NCI-H2196 treated with DMSO at 0.1 percent for 48 hours (cell line): ENCODE measurements at regions not wholly inside any gene's neighbourhood (a gene's known extent, or its start where the extent isn't known, plus 50 kb on each side); places are given as distances from the start of the nearest gene placed in this dataset.
"Not testable (repeated sequence)": the region's sequence is repeated elsewhere in the genome, so short reads cannot be mapped to it uniquely, and the experiment has no call there.

Source experiments
- DNase-seq: peaks from one replicate; lab custom pipeline; 2025; ENCODE audit not compliant: unreplicated experiment; lab: John Stamatoyannopoulos, UW

DNA sequence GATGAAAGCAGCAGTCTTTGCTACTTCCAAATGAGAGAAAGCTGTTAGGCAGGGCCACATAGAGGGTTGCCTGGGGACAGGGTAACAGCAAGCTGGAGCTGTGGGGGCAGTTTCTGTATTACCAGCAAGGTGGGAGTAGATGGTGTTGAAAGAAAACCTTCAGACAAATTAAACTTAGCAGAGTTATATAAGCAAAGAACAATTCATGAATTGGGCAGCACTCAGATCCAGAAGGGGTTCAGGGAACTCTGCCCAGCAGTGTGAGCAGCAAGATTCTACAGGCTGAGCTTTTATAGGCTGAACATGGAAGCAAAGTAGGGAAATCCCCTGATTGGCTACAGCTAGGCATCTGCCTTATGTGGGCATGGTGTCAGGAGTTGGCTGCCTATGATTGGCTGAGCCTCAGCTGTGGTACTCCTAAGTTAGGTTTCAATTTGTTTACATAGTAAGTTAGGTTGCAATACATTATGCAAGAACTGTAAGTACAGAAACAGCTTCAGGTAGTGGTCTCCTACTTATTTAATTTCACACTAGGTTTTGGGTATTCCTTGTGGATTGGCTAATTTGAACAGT is 64.1 kb upstream of the TMPRSS2 start:
- DNase-seq, result no peak

DNA sequence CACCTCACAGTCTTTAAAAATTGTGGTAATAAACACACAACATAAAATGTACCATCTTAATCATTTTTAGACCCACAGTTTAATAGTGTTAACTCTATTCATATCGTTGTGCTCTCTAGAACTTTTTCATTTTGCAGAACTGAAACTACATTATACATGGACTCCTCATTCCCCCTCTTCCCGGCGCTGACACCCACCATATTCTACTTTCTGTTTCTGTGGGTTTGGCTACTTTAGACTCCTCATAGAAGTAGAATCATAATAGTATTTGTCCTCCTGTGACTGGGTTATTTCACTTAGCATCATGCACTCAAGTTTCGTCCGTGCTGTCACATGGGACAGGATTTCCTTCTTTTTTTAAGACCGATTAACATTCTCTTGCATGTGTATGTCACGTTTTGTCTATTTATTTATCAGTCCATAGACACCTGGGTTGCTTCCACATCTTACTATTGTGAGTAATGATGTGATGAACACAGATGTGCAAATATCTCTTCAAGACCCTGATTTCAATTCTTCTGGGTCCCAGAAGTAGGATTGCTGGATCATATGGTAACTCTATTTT is 62.9 kb upstream of the TMPRSS2 start:
- DNase-seq, result no peak

DNA sequence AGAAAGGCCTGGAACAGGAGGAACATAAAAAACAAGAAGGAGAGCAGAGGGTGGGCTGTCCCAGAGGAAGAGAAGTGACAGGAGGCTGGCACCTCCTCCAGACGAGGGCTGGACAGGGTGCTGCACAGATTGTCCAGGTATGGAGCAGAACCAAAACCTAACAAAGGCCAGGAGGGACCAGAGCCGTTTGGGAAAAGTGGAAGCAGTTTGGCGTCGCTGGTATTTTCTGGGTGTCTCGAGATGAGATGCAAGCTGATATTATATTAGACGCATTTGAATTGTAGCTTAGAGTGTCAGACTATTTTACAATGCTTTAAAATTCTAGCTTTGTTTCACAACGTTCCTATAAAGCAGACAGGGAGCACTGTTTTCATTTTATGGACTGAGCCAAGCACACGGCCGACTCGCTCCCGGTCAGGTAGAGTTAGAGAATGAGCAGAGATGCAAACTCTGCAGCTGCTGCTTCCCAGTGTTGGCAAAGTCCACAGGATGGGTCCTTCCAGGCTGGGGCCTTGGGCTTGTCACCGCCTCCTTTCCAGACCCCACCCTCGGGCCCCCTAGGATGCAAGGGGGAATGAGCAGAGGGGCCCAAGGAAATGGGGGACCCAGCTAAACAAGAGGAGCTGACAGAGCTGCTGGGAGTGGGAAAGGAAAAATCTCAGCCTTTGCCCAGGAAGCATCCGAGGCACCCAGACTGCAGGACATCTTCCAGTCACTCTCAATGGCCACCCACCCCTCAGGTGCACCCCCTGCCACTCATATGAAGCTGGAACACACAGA is 60.8 kb upstream of the TMPRSS2 start:
- no peak for DNase-seq

DNA sequence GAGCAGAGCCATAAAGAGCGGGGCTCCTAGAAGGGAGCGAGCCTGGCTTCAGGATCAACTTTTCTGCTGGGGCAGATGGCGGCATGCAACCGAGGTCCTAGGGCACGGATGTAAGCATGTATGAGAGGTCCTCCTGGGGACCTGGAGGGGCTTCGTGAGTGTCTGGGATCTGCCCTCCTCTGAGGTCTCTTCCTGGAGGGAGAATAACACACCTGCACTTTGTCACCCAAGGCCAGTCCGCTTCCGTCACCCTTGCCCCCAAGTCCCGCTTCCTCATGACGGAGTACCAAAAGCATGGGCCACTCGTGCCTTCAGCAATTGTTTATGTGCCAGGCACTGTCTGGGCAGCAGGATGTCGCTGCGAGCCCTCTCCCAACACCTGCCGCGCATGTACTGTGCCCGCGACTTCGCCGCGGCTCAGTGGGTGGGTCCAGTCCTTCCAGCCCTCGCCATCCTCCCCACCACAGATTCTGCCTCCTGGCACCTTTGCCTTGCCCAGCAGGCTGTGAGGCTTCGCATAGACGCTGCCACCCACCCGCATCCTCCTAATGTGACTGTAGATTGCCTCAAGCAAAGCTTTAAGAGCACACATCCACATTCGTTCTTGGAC is 60.0 kb upstream of the TMPRSS2 start:
- no peak for DNase-seq

DNA sequence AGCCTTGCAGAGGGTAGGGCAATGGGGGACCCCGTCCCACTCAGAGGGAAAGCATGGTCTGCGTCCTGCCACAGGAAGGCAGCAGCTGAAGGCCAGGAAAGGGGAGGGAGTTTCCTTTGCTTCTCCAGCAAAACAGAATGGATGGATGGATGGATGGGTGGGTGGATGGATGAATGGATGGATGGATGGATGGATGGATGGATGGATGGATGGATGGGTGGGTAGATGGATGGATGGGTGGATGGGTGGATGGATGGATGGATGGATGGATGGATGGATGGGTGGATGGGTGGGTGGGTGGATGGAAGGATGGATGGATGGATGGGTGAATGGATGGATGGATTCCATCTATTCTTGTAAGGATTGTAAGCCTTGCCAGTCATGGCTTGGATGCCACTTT is 59.3 kb upstream of the TMPRSS2 start:
- DNase-seq, result not testable (repeated sequence)

DNA sequence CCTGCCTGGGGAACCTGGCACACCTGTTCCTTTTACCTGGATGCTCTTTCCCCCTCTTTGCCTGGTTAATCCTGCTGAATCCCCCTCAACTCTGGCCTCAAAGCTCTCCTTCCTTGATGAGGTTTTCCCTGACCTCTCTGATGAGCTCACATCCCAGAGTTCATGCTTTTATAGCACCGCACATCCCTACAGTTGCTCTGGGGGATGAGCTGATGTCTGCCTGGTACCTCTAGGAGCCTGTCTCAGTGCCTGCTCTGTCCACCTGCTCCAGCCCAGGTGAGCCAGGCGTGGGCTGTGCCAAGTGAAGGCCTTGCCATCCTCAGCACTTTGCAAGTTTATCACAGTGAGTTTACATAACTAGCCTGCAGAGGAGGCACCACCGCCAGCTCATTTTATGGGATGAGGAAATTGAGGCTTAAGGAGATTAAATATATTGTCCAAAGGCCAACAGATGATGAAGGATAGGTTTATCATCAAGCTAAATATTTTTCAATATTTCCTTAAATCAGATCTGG is 58.6 kb upstream of the TMPRSS2 start:
- DNase-seq, result no peak

DNA sequence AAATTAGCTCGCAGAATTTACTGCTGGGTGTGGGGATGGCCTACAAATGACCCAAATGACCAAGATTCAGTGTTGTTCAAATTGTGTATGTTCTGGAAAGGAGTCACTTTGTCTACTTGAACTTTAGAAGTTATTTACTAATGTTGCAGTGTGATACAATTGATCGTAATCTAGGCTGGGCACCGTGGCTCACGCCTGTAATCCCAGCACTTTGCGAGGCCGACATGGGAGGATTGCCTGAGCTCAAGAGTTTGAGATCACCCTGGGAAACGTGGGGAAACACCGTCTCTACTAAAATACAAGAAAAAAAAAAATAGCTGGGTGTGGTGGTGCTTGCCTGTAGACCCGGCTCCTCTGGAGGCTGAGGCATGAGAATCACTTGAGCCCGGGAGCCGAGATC is 57.6 kb upstream of the TMPRSS2 start:
- no peak for DNase-seq

DNA sequence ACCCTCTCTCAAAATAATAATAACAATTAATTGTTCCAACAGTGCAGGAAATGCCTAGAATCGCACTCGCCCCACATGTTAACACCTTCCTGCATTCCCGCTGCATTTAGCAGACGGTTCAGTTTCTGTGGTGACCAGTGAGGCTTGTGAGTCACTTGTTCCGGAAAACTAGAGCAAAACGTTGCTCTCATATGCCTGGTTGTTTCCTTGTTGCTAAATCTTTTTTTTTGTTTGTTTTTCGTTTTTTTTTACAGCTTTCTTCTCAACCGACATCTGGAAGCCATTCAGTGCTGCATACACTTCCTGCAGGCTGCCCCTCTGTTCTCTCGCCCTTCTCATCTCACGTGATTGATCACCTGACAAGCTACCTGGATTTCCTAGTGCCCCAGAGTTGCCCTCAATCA is 56.9 kb upstream of the TMPRSS2 start:
- DNase-seq, result no peak

DNA sequence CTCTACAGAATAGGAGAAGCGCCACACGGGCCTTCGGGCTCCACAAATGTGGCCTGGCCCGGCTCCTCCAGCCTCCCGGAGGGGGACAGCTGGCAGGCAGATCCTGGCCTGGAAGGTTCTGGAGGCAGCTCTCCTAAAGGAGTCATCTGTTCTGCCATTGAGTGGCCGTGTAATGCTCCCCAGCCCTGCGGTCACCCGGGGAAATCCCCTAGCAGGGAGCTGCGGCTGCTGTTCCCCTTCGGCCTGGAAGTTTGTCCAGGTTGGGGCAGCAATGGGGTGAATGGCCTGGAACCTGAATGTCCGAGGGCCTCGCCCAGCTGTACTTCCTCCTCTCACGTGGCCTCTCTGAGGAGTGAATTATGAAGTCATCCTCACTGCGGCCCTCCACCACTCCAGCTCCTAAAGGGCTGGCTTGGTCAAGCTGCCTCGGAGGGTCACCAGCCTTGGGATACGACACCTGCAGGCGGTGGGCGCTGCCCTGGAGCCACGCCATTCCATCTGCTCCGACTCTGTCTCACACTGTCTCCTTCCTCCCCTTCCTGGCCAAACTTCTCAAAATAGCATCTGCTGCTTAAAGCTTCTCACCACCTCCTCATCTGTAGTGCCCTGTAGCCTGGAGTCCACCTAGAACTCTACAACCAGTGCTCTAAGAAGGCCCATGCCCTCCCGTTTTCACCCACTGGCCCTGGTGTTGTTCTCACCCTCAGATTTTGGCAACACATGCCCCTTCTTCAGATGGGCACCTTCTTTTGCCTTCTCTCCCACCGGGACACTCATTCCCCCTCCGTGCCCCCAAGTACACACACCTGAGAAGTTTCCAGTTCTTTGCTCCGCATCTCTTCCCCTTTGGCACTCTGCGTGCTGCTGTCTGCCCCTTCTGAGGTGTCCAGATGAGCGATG is 54.4 kb upstream of the TMPRSS2 start:
- no peak for DNase-seq

DNA sequence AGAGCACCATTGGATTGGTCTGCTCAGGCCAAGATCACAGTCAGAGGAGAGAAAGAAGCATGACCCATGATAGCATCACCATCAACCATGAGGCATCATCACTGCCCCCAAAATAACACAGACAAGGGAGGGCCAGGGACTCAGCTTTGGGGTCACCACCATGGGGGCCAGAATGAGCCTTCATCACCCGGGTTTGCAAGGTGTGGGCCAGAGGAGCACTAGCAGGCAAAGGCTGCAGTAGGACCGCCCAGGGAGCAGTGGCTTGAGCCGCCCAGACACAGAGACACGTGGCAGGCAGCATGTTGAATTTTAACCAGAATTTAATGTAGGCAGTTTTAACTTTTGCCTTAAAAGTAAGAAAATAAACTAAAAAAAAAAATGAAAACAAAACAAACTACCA is 53.7 kb upstream of the TMPRSS2 start:
- no peak for DNase-seq

DNA sequence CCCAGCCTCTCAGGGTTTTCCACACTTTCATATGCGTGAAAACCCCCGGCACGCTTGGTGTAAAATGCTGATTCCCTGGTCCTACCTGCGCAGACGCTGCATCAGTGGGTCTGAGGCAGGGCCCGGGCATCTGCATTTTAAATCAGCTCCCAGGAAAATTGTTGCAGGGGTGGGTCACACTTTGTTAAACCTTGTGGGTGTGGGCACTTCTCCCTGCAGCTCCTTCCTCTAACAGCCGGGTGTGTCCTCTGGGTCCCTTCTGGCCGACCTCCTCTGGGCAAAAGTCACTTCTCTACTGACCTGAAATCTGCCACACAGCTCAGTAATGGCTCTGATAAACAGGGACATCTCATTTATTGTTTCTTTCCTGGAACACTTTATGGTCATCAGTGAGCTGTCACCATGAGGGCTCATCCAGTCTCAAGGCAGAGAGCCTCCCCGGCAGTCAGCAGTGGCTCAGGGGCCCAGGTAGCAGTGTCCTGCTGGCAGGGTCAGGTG is 52.8 kb upstream of the TMPRSS2 start:
- DNase-seq, result no peak

DNA sequence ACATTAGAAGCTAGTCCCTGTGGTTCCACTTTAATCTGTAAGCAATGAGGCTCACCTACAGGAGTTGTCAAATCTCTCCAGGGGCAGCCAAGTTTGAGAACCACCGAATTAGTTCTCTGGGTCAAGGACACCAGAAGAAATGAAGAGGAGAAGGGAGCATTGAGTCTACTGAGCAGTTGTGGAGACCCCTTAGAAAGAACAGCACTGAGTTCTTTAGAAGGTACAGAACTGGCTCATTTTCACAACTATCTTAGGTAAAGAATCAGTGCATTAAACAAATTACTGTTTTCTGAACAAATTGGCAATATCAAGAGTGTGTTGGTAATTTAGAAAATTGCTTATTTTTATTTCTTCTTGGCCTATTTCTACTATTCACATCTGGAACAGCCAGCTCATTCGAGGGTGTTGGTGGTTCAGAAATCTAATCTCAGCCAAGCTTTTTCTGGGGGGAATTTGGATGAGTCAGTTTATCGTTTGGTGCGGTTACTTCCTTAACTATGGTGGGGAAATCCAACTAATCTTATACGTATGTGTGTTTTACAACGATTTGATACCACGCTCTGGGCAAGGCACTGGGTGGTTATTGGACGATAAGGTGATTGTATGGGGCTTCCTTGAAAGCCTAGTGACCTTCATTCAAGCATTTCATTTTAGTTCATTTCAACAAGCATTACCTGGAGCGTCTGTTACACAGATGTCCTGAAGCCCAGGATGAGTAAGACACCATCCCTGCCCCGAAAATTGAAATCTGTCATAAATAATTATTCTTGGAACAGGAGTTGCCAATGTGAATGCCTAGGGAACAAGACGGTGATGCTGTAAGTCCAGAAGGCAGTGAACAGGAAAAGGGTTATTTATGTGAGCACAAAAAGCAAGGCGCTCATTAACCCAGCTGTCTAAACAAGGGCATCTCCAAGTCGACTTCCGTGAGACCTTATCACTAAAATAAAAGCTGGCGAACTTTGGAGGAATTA is 52.0 kb upstream of the TMPRSS2 start:
- DNase-seq, result no peak

DNA sequence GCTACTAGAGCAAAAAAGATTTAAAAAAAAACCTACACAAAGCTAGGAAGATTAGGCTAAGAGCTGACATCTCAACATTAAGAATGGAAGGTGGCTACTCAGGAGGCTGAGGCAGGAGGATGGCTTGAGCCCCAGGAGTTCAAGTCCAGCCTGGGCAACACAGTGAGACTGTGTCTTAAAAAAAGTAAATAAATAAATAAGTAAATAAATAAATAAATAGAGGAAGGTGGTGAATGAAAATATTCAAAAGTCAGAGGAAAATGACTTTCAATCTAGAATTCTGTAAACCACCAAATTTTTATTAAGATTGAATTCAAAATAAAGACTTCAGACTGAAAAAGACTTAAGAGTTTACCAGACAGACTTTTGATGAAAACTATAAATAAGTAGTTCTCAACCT is 50.9 kb upstream of the TMPRSS2 start:
- DNase-seq, result no peak

DNA sequence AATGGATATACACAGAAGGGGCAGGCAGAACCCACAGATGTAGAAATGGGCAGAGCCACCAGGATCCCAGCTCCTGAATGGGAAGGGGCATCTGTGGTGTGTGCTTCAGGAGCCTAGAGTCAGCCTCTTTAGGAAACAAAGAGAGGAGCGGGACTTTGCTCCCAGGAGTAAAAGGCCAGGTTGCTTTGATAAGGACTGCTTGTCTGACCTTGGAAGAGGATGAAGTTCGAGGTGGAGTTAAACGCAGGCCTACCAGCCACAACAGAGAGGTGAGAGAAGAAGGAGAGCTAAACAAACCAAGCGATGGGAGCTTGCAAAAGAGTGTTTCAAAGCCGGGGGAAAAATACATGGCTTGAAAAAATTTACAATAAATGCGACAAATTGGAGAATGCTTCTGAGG is 49.9 kb upstream of the TMPRSS2 start:
- no peak for DNase-seq
